Gastrocnemius medialis (tissue), 4 donors: ENCODE measurements at regions not wholly inside any gene's neighbourhood (a gene's known extent, or its start where the extent isn't known, plus 50 kb on each side); places are given as distances from the start of the nearest gene placed in this dataset.

Experiments
- POLR2A ChIP-seq, 2 donors: fragments of 450-650 bp; IDR thresholded peaks; one replicate each; pipeline ENCODE4 v1.6.1; 2017; ENCODE audit warnings: antibody characterized with exemption in 2 of 2, mild to moderate bottlenecking in 2 of 2, moderate library complexity in 2 of 2
- TF ChIP-seq, protein P1 (sequence below), 5 experiments: fragments of 450-650 bp in 3 of 5; fragments of 200-600 bp in 2 of 5; sonication (generic) in 2 of 5; IDR thresholded peaks in 4 of 5; conservative IDR thresholded peaks in 1 of 5; 1 replicate in 4 of 5; 2 replicates in 1 of 5; pipeline ENCODE4 v1.5.1; 2016 to 2019; ENCODE audit warnings: antibody characterized with exemption in 5 of 5, mild to moderate bottlenecking in 3 of 5, moderate library complexity in 3 of 5

DNA sequence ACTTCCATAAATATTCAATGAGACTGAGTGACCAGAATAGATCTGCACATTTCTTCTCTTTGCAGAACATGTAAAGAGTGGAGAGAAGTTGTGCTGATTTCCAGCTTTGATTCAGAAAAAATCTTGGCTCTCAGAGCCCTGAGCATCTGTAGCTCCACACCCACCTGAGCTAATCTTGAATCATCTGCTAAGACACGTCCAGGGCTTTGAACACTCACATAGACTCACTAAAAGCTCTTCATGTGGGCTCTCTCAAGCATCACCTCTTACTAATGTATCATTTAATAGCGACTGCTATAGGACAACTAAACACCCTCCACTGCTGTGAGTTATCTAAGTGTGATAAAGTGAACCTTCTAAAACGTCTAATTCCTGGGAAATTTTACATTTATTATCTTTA, 147.7 kb upstream of the GRIA3 start:
- TF ChIP-seq, protein P1, sequence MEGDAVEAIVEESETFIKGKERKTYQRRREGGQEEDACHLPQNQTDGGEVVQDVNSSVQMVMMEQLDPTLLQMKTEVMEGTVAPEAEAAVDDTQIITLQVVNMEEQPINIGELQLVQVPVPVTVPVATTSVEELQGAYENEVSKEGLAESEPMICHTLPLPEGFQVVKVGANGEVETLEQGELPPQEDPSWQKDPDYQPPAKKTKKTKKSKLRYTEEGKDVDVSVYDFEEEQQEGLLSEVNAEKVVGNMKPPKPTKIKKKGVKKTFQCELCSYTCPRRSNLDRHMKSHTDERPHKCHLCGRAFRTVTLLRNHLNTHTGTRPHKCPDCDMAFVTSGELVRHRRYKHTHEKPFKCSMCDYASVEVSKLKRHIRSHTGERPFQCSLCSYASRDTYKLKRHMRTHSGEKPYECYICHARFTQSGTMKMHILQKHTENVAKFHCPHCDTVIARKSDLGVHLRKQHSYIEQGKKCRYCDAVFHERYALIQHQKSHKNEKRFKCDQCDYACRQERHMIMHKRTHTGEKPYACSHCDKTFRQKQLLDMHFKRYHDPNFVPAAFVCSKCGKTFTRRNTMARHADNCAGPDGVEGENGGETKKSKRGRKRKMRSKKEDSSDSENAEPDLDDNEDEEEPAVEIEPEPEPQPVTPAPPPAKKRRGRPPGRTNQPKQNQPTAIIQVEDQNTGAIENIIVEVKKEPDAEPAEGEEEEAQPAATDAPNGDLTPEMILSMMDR (IDR thresholded peaks at IDR 0.05 in 4 of 5, conservative IDR thresholded peaks at IDR 0.05 in 1 of 5): no peak
- TF ChIP-seq POLR2A (IDR thresholded peaks at IDR 0.05): no peak
